ENCODE measurements at regions not wholly inside any gene's neighbourhood (a gene's known extent, or its start where the extent isn't known, plus 50 kb on each side); places are given as distances from the start of the nearest gene placed in this dataset.

GRCh38 chr18:77657651-77658298 is 408.1 kb downstream of the GALR1 start:
- Mint-ChIP-seq H3K27ac (no peak overlapping the region), H3K4me3 (no peak overlapping the region), H3K4me1 (no peaks in the 10 kb centered on the region), H3K36me3 (no peaks in the 10 kb centered on the region), H3K9me3 (peaks cover 0 to 2% (median 0%) of the 10 kb centered on the region in 7 donors), H3K27me3 (peaks cover 4% of the 10 kb centered on the region)
- H3K27me3 ChIP-seq (ENCODE audit: control insufficient read depth, insufficient read depth, low read length): no peaks in the 10 kb centered on the region
- no peak for ATAC-seq (ENCODE audit: low read depth in 2 of 2)
- no peak overlapping the region for H3K4me3 ChIP-seq (ENCODE audit: low read depth, low read length)
- H3K36me3 ChIP-seq (ENCODE audit: control insufficient read depth, insufficient read depth, low read length): no peaks in the 10 kb centered on the region
- DNase-seq: no peak
- no peak overlapping the region for H3K27ac ChIP-seq (ENCODE audit: insufficient read depth, low read length, poor library complexity, severe bottlenecking)
- no peaks in the 10 kb centered on the region for H3K4me1 ChIP-seq (ENCODE audit: control insufficient read depth, insufficient read depth, low read length, poor library complexity, severe bottlenecking)
- no peaks in the 10 kb centered on the region for H3K9me3 ChIP-seq (ENCODE audit: control insufficient read depth in 2 of 2, low read length in 2 of 2)

- Histone ChIP-seq H3K27ac (ENCODE audit: insufficient read depth, low read length, poor library complexity, severe bottlenecking) (no peak overlapping the region), H3K36me3 (ENCODE audit: control insufficient read depth, insufficient read depth, low read length) (no peaks in the 10 kb centered on the region), H3K4me3 (ENCODE audit: low read depth, low read length) (no peak overlapping the region), H3K4me1 (ENCODE audit: control insufficient read depth, insufficient read depth, low read length, poor library complexity, severe bottlenecking) (no peaks in the 10 kb centered on the region), H3K27me3 (ENCODE audit: control insufficient read depth, insufficient read depth, low read length) (no peaks in the 10 kb centered on the region), H3K9me3 (ENCODE audit: control insufficient read depth in 2 of 2, low read length in 2 of 2) (no peaks in the 10 kb centered on the region)
- Mint-ChIP-seq H3K4me3 (no peak overlapping the region), H3K36me3 (no peaks in the 10 kb centered on the region), H3K27ac (no peak overlapping the region), H3K4me1 (no peaks in the 10 kb centered on the region), H3K27me3 (peaks cover 3% of the 10 kb centered on the region), H3K9me3 (peaks cover 0 to 2% (median 0%) of the 10 kb centered on the region in 7 donors)
- ATAC-seq (ENCODE audit: low read depth in 2 of 2) (no peak), DNase-seq (no peak)
Measured at GRCh38 chr18:77658299-77658662, 408.6 kb downstream of the GALR1 start.

- no peak overlapping the region for H3K27ac ChIP-seq (ENCODE audit: insufficient read depth, low read length, poor library complexity, severe bottlenecking)
- no peak for ATAC-seq (ENCODE audit: low read depth in 2 of 2)
- no peaks in the 10 kb centered on the region for H3K4me1 Mint-ChIP-seq
- H3K36me3 ChIP-seq (ENCODE audit: control insufficient read depth, insufficient read depth, low read length): no peaks in the 10 kb centered on the region
- H3K4me1 ChIP-seq (ENCODE audit: control insufficient read depth, insufficient read depth, low read length, poor library complexity, severe bottlenecking): no peaks in the 10 kb centered on the region
- no peak for DNase-seq
- H3K27me3 ChIP-seq (ENCODE audit: control insufficient read depth, insufficient read depth, low read length): no peaks in the 10 kb centered on the region
- peaks cover 0 to 2% (median 0%) of the 10 kb centered on the region in 7 donors for H3K9me3 Mint-ChIP-seq
- no peaks in the 10 kb centered on the region for H3K9me3 ChIP-seq (ENCODE audit: control insufficient read depth in 2 of 2, low read length in 2 of 2)
- H3K27me3 Mint-ChIP-seq: no peaks in the 10 kb centered on the region
- H3K4me3 ChIP-seq (ENCODE audit: low read depth, low read length): no peak overlapping the region
- no peak overlapping the region for H3K4me3 Mint-ChIP-seq
- H3K27ac Mint-ChIP-seq: no peak overlapping the region
- no peaks in the 10 kb centered on the region for H3K36me3 Mint-ChIP-seq
Measured at GRCh38 chr18:77658751-77659448, 409.3 kb downstream of the GALR1 start.

GRCh38 chr18:77666613-77667012 is 417.0 kb downstream of the GALR1 start:
- H3K36me3 Mint-ChIP-seq: no peaks in the 10 kb centered on the region
- peaks cover 0 to 6% (median 0%) of the 10 kb centered on the region in 4 donors for H3K4me1 Mint-ChIP-seq
- Histone ChIP-seq H3K4me1 (ENCODE audit: control insufficient read depth, insufficient read depth, low read length, poor library complexity, severe bottlenecking) (no peaks in the 10 kb centered on the region), H3K27ac (ENCODE audit: insufficient read depth, low read length, poor library complexity, severe bottlenecking) (no peak overlapping the region), H3K36me3 (ENCODE audit: control insufficient read depth, insufficient read depth, low read length) (no peaks in the 10 kb centered on the region), H3K9me3 (ENCODE audit: control insufficient read depth in 2 of 2, low read length in 2 of 2) (no peaks in the 10 kb centered on the region), H3K4me3 (ENCODE audit: low read depth, low read length) (no peak overlapping the region), H3K27me3 (ENCODE audit: control insufficient read depth, insufficient read depth, low read length) (no peaks in the 10 kb centered on the region)
- no peak overlapping the region for H3K27ac Mint-ChIP-seq
- DNase-seq (no peak), ATAC-seq (ENCODE audit: low read depth in 2 of 2) (no peak)
- peaks cover 5% of the 10 kb centered on the region for H3K27me3 Mint-ChIP-seq
- H3K9me3 Mint-ChIP-seq: peaks cover 0 to 3% (median 0%) of the 10 kb centered on the region in 7 donors
- H3K4me3 Mint-ChIP-seq: no peak overlapping the region

- Mint-ChIP-seq H3K4me3 (no peak overlapping the region), H3K4me1 (peaks cover 0 to 6% (median 0%) of the 10 kb centered on the region in 4 donors), H3K27ac (no peak overlapping the region), H3K27me3 (peaks cover 5% of the 10 kb centered on the region), H3K9me3 (peaks cover 0 to 2% (median 0%) of the 10 kb centered on the region in 7 donors), H3K36me3 (no peaks in the 10 kb centered on the region)
- Histone ChIP-seq H3K4me3 (ENCODE audit: low read depth, low read length) (no peak overlapping the region), H3K4me1 (ENCODE audit: control insufficient read depth, insufficient read depth, low read length, poor library complexity, severe bottlenecking) (no peaks in the 10 kb centered on the region), H3K36me3 (ENCODE audit: control insufficient read depth, insufficient read depth, low read length) (no peaks in the 10 kb centered on the region), H3K27me3 (ENCODE audit: control insufficient read depth, insufficient read depth, low read length) (no peaks in the 10 kb centered on the region), H3K9me3 (ENCODE audit: control insufficient read depth in 2 of 2, low read length in 2 of 2) (no peaks in the 10 kb centered on the region), H3K27ac (ENCODE audit: insufficient read depth, low read length, poor library complexity, severe bottlenecking) (no peak overlapping the region)
- no peak for DNase-seq
- ATAC-seq (ENCODE audit: low read depth in 2 of 2): no peak
Measured at GRCh38 chr18:77668219-77668618, 418.6 kb downstream of the GALR1 start.

- DNase-seq: no peak
- Mint-ChIP-seq H3K4me3 (no peak overlapping the region), H3K27me3 (peaks cover 5% of the 10 kb centered on the region), H3K9me3 (peaks cover 0 to 2% (median 0%) of the 10 kb centered on the region in 7 donors), H3K4me1 (peaks cover 0 to 6% (median 0%) of the 10 kb centered on the region in 4 donors), H3K27ac (peak overlapping the region in 1 of 3 donors; percentile 38), H3K36me3 (no peaks in the 10 kb centered on the region)
- Histone ChIP-seq H3K27me3 (ENCODE audit: control insufficient read depth, insufficient read depth, low read length) (no peaks in the 10 kb centered on the region), H3K27ac (ENCODE audit: insufficient read depth, low read length, poor library complexity, severe bottlenecking) (no peak overlapping the region), H3K9me3 (ENCODE audit: control insufficient read depth in 2 of 2, low read length in 2 of 2) (no peaks in the 10 kb centered on the region), H3K36me3 (ENCODE audit: control insufficient read depth, insufficient read depth, low read length) (no peaks in the 10 kb centered on the region), H3K4me1 (ENCODE audit: control insufficient read depth, insufficient read depth, low read length, poor library complexity, severe bottlenecking) (no peaks in the 10 kb centered on the region), H3K4me3 (ENCODE audit: low read depth, low read length) (no peak overlapping the region)
- no peak for ATAC-seq (ENCODE audit: low read depth in 2 of 2)
Measured at GRCh38 chr18:77669331-77669730, 419.7 kb downstream of the GALR1 start.

- ATAC-seq (ENCODE audit: low read depth in 2 of 2) (peak in 1 of 2 donors; percentile 44), DNase-seq (peak in 1 of 3 donors; percentile 19)
- Mint-ChIP-seq H3K27me3 (peaks cover 5% of the 10 kb centered on the region), H3K4me1 (peaks cover 0 to 4% (median under 1%) of the 10 kb centered on the region in 4 donors), H3K27ac (peak overlapping the region in 1 of 3 donors; percentile 76), H3K4me3 (no peak overlapping the region), H3K36me3 (no peaks in the 10 kb centered on the region), H3K9me3 (peaks cover 0 to 2% (median 0%) of the 10 kb centered on the region in 7 donors)
- Histone ChIP-seq H3K36me3 (ENCODE audit: control insufficient read depth, insufficient read depth, low read length) (no peaks in the 10 kb centered on the region), H3K27me3 (ENCODE audit: control insufficient read depth, insufficient read depth, low read length) (no peaks in the 10 kb centered on the region), H3K4me1 (ENCODE audit: control insufficient read depth, insufficient read depth, low read length, poor library complexity, severe bottlenecking) (no peaks in the 10 kb centered on the region), H3K9me3 (ENCODE audit: control insufficient read depth in 2 of 2, low read length in 2 of 2) (no peaks in the 10 kb centered on the region), H3K4me3 (ENCODE audit: low read depth, low read length) (no peak overlapping the region), H3K27ac (ENCODE audit: insufficient read depth, low read length, poor library complexity, severe bottlenecking) (no peak overlapping the region)
Measured at GRCh38 chr18:77671456-77672167, 422.0 kb downstream of the GALR1 start.
